HG03095 (cell line): ENCODE measurements at regions not wholly inside any gene's neighbourhood (a gene's known extent, or its start where the extent isn't known, plus 50 kb on each side); places are given as distances from the start of the nearest gene placed in this dataset.
"Not testable (repeated sequence)": the region's sequence is repeated elsewhere in the genome, so short reads cannot be mapped to it uniquely, and the experiment has no call there.

Experiments
- ATAC-seq: cut with Tn5 transposase; IDR thresholded peaks from one replicate; pipeline ENCODE4 v1.9.1; 2021; ENCODE audit warnings: moderate library complexity; ENCODE audit not compliant: unreplicated experiment

GRCh38 chr2:228600265-228600664, 418.8 kb upstream of the SPHKAP start:
- ATAC-seq: no peak

- no peak for ATAC-seq
These were observed 418.3 kb upstream of the SPHKAP start for GRCh38 chr2:228599781-228600180.

GRCh38 chr2:228599297-228599696, 417.8 kb upstream of the SPHKAP start:
- ATAC-seq: no peak

DNA sequence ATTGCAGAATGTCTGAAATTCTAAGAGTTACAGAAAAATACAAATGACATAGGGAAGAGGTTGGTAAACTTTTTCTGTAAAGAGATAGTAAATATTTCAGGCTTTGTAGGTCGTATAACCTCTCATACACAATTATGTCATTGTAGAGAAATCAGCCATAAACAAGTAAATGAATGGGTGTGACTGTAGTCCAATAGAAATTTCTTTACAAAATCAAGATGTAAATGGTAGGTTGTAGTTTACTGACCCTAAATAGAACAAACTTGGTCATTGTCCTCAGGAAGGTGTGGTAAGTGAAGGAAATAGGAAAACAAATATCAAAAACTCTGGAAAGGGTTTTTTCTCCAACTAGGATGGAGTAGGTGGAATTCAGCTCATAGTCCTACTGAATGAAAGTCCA, 415.5 kb upstream of the SPHKAP start:
- no peak for ATAC-seq

DNA sequence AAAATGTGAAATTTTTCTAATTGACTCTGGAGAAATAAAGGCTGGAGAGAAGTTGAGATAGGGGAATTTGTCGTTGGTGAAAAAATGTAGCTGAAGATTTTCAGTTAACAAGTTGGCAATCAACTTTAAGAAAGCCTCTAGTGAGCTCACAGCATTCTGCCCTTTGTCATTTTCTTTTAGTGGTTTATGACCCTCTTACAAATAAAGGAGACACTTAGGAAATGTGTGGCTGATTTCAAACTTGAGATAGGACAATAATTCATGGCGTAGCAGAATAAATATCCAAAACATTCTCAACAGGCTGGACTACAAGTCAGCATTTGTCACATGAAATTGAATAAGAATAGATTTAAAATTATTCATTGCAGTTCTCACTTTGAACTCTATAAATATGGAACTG, 412.5 kb upstream of the SPHKAP start:
- ATAC-seq: no peak

- ATAC-seq: no peak
These were observed 411.4 kb upstream of the SPHKAP start for GRCh38 chr2:228592925-228593324.

- ATAC-seq: peak; percentile 88
These were observed 409.2 kb upstream of the SPHKAP start for GRCh38 chr2:228590681-228591080.

GRCh38 chr2:228589115-228589514, 407.6 kb upstream of the SPHKAP start:
- ATAC-seq: no peak

- no peak for ATAC-seq
These were observed 400.2 kb upstream of the SPHKAP start for GRCh38 chr2:228581731-228582130.

DNA sequence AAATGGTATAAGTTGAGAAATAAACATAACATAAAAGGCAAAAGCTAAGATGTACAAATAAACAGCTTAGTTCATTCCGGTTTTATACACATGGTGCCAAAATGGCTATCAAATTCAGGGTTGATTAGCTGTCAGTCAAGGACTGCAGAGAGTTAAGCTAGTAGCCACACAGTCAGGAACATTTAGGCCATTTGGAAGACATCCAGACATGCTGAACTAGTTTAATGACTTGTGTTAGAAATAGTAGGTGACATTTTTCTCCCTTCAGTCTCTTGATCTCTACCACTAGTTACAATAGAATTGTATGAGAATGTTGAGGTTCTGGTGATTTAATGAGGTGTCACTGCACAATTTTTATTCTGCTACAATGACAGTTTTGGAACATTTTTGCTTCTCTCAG, 394.4 kb upstream of the SPHKAP start:
- no peak for ATAC-seq

DNA sequence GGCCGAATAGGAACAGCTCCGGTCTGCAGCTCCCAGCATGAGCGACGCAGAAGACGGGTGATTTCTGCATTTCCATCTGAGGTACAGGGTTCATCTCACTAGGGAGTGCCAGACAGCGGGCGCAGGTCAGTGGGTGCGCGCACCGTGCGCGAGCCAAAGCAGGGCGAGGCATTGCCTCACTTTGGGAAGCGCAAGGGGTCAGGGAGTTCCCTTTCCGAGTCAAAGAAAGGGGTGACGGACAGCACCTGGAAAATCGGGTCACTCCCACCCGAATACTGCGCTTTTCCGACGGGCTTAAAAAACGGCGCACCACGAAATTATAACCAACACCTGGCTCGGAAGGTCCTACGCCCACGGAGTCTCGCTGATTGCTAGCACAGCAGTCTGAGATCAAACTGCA, 386.8 kb upstream of the SPHKAP start:
- not testable (repeated sequence) for ATAC-seq

DNA sequence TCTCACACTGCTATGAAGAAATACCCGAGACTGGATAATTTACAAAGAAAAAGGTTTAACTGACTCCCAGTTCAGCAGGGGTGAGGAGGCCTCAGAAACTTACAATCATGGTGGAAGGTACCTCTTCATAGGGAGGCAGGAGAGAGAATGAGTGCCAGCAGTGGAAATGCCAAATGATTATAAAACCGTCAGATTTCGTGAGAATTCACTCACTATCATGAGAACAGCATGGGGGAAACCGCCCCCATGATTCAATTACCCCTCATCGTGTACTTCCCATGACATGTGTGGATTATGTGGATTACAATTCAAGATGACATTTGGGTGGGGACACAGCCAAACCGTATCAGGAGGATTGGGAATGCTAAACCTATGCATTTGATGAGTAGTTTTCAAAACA, 380.3 kb upstream of the SPHKAP start:
- no peak for ATAC-seq

DNA sequence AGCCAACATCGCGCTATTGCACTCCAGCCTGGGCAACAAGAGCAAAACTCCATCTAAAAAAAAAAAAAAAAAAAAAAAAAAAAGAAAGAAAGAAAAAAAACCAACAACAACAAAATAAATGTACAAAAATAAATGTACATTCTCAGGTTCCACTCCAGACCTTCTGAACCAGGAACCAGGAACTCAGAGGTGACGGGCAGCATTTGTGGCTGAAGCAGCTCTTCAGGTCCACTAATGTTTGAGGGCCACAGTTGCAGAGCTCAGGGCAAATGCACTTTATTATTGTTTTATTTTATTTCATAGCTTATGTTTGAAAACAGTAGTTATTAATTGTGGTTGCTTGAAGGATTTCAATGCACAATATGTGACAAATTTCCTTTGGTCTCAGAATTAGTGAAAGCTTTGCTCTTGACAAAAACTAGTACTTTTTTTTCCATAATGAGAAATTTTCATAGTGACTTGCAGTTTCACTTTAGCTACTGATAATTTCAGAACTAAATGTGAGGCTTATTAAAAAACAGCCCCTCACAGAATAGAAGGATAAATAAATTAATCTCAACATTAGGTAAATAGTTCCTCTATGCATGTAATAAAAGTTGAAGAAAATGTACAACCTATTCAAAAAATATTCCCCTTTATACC, 378.4 kb upstream of the SPHKAP start:
- ATAC-seq: no peak

GRCh38 chr2:228556717-228557116, 375.2 kb upstream of the SPHKAP start:
- no peak for ATAC-seq

DNA sequence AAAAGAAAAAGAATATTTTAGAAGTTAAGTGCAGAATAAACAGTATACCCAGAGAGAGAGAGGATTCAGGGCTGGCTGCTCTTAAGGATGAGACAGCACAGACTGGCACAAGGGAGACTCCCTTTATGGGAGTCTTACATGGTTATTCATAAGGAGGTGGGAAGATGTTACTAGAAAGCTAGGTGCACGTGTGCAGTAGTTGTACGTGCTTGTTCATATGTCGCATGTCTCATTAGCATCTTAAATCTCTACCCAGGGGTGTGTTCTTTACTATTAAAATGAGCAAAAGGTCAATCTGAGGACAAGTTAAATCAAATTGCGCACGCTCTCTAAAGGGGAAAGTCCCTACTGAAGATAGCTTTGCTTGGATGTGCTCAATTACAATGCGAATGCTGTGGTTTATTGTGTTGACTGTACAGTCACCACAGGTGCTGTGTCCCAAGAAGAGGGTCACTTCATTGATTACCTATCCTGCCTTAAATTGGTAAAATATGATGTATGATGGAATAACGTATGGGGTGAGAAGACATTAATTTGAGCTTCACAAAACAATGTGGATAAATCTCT, 368.0 kb upstream of the SPHKAP start:
- no peak for ATAC-seq

GRCh38 chr2:228548230-228548629, 366.7 kb upstream of the SPHKAP start:
- no peak for ATAC-seq

DNA sequence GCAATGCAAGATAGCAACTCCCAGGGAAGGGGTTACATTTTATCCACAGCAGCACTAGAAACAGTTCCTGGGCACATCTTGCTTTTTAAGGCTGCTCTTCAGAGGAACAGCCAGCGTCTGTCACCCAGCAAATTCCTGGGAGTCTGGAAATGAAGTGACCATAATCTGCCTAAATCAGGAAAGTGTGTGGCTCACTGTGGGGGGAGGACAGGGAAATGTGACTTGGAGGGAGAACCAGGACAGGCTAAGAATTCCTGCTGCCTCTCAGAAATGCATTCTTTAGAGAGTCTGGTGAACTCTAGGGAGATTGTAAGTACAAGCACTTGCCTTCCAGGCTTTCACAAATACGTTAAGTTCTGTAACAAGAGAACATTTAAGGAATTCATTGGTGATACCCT, 364.3 kb upstream of the SPHKAP start:
- no peak for ATAC-seq

DNA sequence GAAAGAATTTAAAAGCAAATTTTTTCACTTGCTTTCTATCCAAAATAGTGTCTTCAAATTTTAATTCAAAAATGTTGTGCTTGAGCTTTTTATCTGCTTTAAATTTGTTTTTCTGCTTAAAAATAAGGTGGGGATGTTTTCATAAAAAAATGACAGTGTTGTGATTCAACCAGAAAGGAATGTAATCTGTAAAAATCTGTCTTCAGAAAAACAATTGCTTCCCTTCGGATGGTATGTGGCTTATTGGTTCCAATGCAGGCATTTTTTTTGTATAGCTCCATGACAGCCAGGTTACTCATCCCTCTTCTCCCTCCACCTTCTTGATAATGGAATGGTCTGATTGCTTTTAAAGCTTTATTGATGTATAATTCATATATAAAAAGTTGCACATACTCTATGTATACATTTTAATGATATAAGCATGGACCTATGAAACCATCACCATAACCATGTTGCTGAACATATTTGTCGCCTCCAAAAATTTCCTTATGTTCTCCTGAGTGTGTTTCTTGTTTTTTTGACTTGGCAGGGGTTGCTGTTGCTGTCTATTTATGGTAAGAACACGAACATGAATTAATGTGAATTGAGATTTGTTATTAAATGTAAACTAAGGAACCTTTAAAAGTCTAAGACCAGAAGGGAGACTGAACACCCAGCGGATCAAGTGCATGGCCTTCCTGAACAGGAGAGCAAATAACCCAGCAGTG, 363.7 kb upstream of the SPHKAP start:
- no peak for ATAC-seq

DNA sequence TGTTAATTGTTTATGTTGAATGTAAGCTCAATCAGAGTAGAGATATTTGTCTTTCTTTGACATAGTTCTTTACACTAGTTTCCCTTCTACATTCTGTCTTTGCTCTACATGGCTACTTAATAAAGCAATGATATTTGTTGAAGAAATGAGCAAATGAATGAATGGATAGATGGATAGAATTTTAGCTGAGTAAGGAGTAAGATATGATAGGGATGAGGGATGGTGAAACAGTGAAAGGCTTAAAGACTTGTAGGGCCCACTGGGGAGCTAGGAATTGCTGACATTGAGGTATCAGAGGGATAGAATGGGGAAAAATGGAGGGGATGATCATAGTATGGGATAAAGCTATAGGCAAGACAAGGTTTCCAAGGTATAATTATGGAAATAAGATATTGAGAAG, 361.6 kb upstream of the SPHKAP start:
- ATAC-seq: no peak

DNA sequence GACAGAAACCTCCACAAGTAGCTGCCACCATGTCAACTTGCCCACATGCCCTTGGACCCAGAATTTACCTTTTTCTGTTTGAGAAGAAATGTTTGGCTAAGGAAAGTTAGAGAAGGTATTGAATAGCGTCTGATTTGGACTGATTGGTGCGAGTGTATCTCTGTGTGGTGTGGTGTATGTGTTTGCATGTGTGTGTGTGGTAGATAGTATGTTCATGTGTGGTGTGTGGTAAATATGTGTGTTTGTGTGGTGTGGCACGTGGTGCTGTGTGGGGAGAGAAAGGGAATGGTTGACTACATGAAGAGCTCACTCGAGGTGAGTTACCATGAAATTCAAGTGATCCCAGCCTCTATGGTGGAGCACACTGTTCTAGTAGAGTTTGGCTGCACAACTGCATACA, 360.8 kb upstream of the SPHKAP start:
- no peak for ATAC-seq

- no peak for ATAC-seq
These were observed 360.3 kb upstream of the SPHKAP start for GRCh38 chr2:228541789-228542188.

DNA sequence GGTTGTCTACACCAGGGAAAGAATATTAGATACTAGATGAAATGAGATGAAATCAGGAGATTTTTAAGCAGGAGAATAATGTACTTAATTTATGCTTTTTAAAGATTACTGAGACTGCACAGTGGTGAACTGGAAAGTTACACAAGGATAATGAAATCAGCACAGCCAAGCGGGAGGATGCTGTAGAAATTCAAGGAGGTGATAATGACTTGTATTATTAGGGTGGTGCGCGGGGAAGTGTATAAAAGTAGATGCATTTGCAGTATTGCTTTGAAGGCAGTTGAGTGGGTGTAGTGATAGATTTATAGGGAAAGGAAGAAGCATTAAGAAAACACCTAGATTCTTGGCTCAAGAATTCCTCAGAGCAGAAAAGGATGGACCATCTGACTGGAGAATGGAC, 359.5 kb upstream of the SPHKAP start:
- no peak for ATAC-seq

DNA sequence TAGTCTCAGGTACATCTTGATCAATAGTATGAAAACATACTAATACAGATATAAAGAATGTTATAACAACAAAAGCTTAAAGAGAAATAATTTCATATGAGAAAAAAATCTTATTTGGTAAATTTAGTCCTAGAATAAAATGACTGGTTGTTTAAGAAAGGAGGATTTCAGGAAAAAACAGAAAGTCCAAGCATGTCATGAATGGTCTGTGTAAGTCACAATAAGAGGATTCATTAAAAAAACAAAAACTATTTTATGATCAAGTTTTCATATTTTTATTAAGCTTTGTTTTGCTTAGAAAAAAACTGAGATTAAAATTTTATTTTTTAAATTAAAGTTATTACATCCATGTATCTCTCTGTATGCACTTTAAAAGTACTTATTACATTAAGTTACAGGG, 353.9 kb upstream of the SPHKAP start:
- no peak for ATAC-seq
